ENCODE measurements at regions not wholly inside any gene's neighbourhood (a gene's known extent, or its start where the extent isn't known, plus 50 kb on each side); places are given as distances from the start of the nearest gene placed in this dataset.
"Not testable (repeated sequence)": the region's sequence is repeated elsewhere in the genome, so short reads cannot be mapped to it uniquely, and the experiment has no call there.

- no peak for DNase-seq
Observed at GRCh38 chr1:82154219-82154970, 353.7 kb downstream of the ADGRL2 start.

GRCh38 chr1:82153752-82154151 is 353.0 kb downstream of the ADGRL2 start:
- no peak for DNase-seq

- no peak for DNase-seq
Observed at GRCh38 chr1:82153272-82153629, 352.5 kb downstream of the ADGRL2 start.

- DNase-seq = no peak
Observed at GRCh38 chr1:82152356-82153271, 351.9 kb downstream of the ADGRL2 start.

GRCh38 chr1:82145656-82146055 is 344.9 kb downstream of the ADGRL2 start:
- no peak for DNase-seq

- DNase-seq = no peak
Observed at GRCh38 chr1:82143108-82143833, 342.5 kb downstream of the ADGRL2 start.

GRCh38 chr1:82141390-82141789 is 340.7 kb downstream of the ADGRL2 start:
- no peak for DNase-seq

- no peak for DNase-seq
Observed at GRCh38 chr1:82139751-82140468, 339.2 kb downstream of the ADGRL2 start.

GRCh38 chr1:82136351-82136750 is 335.6 kb downstream of the ADGRL2 start:
- DNase-seq = not testable (repeated sequence)

GRCh38 chr1:82125866-82126265 is 325.1 kb downstream of the ADGRL2 start:
- DNase-seq = no peak

- DNase-seq = no peak
Observed at GRCh38 chr1:82125119-82125518, 324.4 kb downstream of the ADGRL2 start.

GRCh38 chr1:82121421-82121820 is 320.7 kb downstream of the ADGRL2 start:
- no peak for DNase-seq

GRCh38 chr1:82116105-82116504 is 315.4 kb downstream of the ADGRL2 start:
- no peak for DNase-seq

- DNase-seq = no peak
Observed at GRCh38 chr1:82114887-82115286, 314.2 kb downstream of the ADGRL2 start.

GRCh38 chr1:82110366-82111254 is 309.9 kb downstream of the ADGRL2 start:
- DNase-seq = no peak

- no peak for DNase-seq
Observed at GRCh38 chr1:82108843-82109242, 308.1 kb downstream of the ADGRL2 start.

- no peak for DNase-seq
Observed at GRCh38 chr1:82106672-82107071, 305.9 kb downstream of the ADGRL2 start.

GRCh38 chr1:82099170-82099569 is 298.4 kb downstream of the ADGRL2 start:
- DNase-seq = no peak

- DNase-seq = no peak
Observed at GRCh38 chr1:82094136-82094535, 293.4 kb downstream of the ADGRL2 start.

GRCh38 chr1:82091729-82092128 is 291.0 kb downstream of the ADGRL2 start:
- no peak for DNase-seq

GRCh38 chr1:82091265-82091664 is 290.5 kb downstream of the ADGRL2 start:
- DNase-seq = no peak

GRCh38 chr1:82090104-82090503 is 289.4 kb downstream of the ADGRL2 start:
- no peak for DNase-seq
